WTC11 (cell line): ENCODE measurements at regions not wholly inside any gene's neighbourhood (a gene's known extent, or its start where the extent isn't known, plus 50 kb on each side); places are given as distances from the start of the nearest gene placed in this dataset.

ENCODE experiments used
- ATAC-seq: fragments of 200-7000 bp; cut with Tn5 transposase; 2 replicates; pipeline ENCODE4 v1.10.0; 2021; ENCODE audit warnings: mild to moderate bottlenecking, moderate library complexity
- CTCF ChIA-PET: fragments of 300-600 bp; sonication (Branson Sonifier 250); formaldehyde crosslinking; loops from one replicate; lab custom pipeline; 2021; ENCODE audit warnings: antibody characterized with exemption; lab: Charles Lee
- POLR2A ChIA-PET: fragments of 350-600 bp; sonication (Branson Sonifier 250); formaldehyde crosslinking; loops from one replicate; lab custom pipeline; 2021; ENCODE audit warnings: antibody characterized with exemption; lab: Charles Lee
- DNase-seq: peaks from one replicate; pipeline ENCODE4 v3.0.0; 2021; ENCODE audit warnings: low spot score
- H3K27ac Mint-ChIP-seq: 2 replicates; pipeline ENCODE4 v1.8.0; 2021; ENCODE audit warnings: mixed read lengths
- H3K27me3 Mint-ChIP-seq: 2 replicates; pipeline ENCODE4 v1.8.0; 2021; ENCODE audit warnings: low read depth, mild to moderate bottlenecking, moderate library complexity, mixed read lengths
- H3K36me3 Mint-ChIP-seq: 2 replicates; pipeline ENCODE4 v1.8.0; 2021; ENCODE audit warnings: mixed read lengths
- H3K4me1 Mint-ChIP-seq: 2 replicates; pipeline ENCODE4 v1.8.0; 2022; ENCODE audit warnings: mixed read lengths
- H3K4me3 Mint-ChIP-seq: 2 replicates; pipeline ENCODE4 v1.8.0; 2021; ENCODE audit warnings: mild to moderate bottlenecking, moderate library complexity, mixed read lengths
- H3K9me3 Mint-ChIP-seq: 2 replicates; pipeline ENCODE4 v1.8.0; 2021; ENCODE audit warnings: mixed read lengths
- ATF6 ChIP-seq: sonication (generic); formaldehyde crosslinking; IDR thresholded peaks from 2 replicates; pipeline ENCODE4 v1.8.1; 2023; ENCODE audit warnings: mild to moderate bottlenecking, missing genetic modification reagents
- E2F1 ChIP-seq: sonication (generic); formaldehyde crosslinking; IDR thresholded peaks from 2 replicates; pipeline ENCODE4 v1.8.0; 2022; ENCODE audit warnings: mild to moderate bottlenecking, missing genetic modification reagents
- E2F4 ChIP-seq: sonication (generic); formaldehyde crosslinking; IDR thresholded peaks from 2 replicates; pipeline ENCODE4 v1.8.1; 2022; ENCODE audit warnings: low read depth, mild to moderate bottlenecking, moderate library complexity, missing genetic modification reagents, borderline replicate concordance
- KAT7 ChIP-seq: sonication (generic); formaldehyde crosslinking; IDR thresholded peaks from 2 replicates; pipeline ENCODE4 v1.8.1; 2023; ENCODE audit warnings: missing genetic modification reagents, mild to moderate bottlenecking, borderline replicate concordance
- MAX ChIP-seq: sonication (generic); formaldehyde crosslinking; IDR thresholded peaks from 2 replicates; pipeline ENCODE4 v1.8.0; 2022; ENCODE audit warnings: mild to moderate bottlenecking, missing genetic modification reagents
- NFE2L1 ChIP-seq: sonication (generic); formaldehyde crosslinking; IDR thresholded peaks from 2 replicates; pipeline ENCODE4 v1.8.1; 2023; ENCODE audit warnings: missing genetic modification reagents
- NFYB ChIP-seq: sonication (generic); formaldehyde crosslinking; conservative IDR thresholded peaks from 2 replicates; pipeline ENCODE4 v1.8.0; 2022; ENCODE audit warnings: low read depth, missing genetic modification reagents
- OVOL2 ChIP-seq: fragments of 250-450 bp; sonication (Bioruptor Pico); IDR thresholded peaks from 2 replicates; pipeline ENCODE4 v1.9.0; 2021; ENCODE audit warnings: mild to moderate bottlenecking, borderline replicate concordance
- PRDM15 ChIP-seq: sonication (generic); formaldehyde crosslinking; IDR thresholded peaks from 2 replicates; pipeline ENCODE4 v1.8.0; 2022; ENCODE audit warnings: missing genetic modification reagents
- PRRX2 ChIP-seq: fragments of 250-450 bp; sonication (Bioruptor Pico); IDR thresholded peaks from 2 replicates; pipeline ENCODE4 v1.8.0; 2021; ENCODE audit warnings: mild to moderate bottlenecking
- RELA ChIP-seq: sonication (generic); formaldehyde crosslinking; IDR thresholded peaks from 2 replicates; pipeline ENCODE4 v1.8.1; 2022; ENCODE audit warnings: missing genetic modification reagents, mild to moderate bottlenecking, borderline replicate concordance
- TEAD4 ChIP-seq: sonication (generic); formaldehyde crosslinking; IDR thresholded peaks from 2 replicates; pipeline ENCODE4 v1.8.0; 2022; ENCODE audit warnings: mild to moderate bottlenecking, missing genetic modification reagents
- ZNF138 ChIP-seq: sonication (generic); formaldehyde crosslinking; conservative IDR thresholded peaks from 2 replicates; pipeline ENCODE4 v1.8.1; 2022; ENCODE audit warnings: mild to moderate bottlenecking, moderate library complexity, missing genetic modification reagents
- ZNF219 ChIP-seq: sonication (generic); formaldehyde crosslinking; IDR thresholded peaks from 2 replicates; pipeline ENCODE4 v1.8.0; 2023; ENCODE audit warnings: missing genetic modification reagents, mild to moderate bottlenecking, borderline replicate concordance
- ZSCAN18 ChIP-seq: fragments of 250-450 bp; sonication (Bioruptor Pico); IDR thresholded peaks from 2 replicates; pipeline ENCODE4 v2.1.2; 2022; ENCODE audit warnings: mild to moderate bottlenecking, moderate library complexity

- no peak for TF ChIP-seq ATF6
- TF ChIP-seq PRRX2 (CRISPR knock-in tag) = no peak
- no peak for TF ChIP-seq PRDM15
- TF ChIP-seq ZSCAN18 (CRISPR knock-in tag) = no peak
These were observed 617.5 kb upstream of the SGCG start (continued) for GRCh38 chr13:22563272-22563671.

GRCh38 chr13:22569811-22570210 lies 611.0 kb upstream of the SGCG start:
- CTCF ChIA-PET = no interaction called here

GRCh38 chr13:22589880-22590279 lies 590.9 kb upstream of the SGCG start:
- ChIA-PET POLR2A (no interaction called here), CTCF (no interaction called here)
- H3K27ac Mint-ChIP-seq = no peak overlapping the region
- no peak for DNase-seq
- H3K9me3 Mint-ChIP-seq = peaks cover 15% of the 10 kb centered on the region
- H3K4me1 Mint-ChIP-seq = no peaks in the 10 kb centered on the region
- H3K36me3 Mint-ChIP-seq = no peaks in the 10 kb centered on the region
- no peak overlapping the region for H3K4me3 Mint-ChIP-seq
- H3K27me3 Mint-ChIP-seq = no peaks in the 10 kb centered on the region; the same call in 1 of the 2 replicates
- no peak for TF ChIP-seq E2F1 (CRISPR knock-in tag)
- TF ChIP-seq MAX (CRISPR knock-in tag) = no peak
- no peak for ATAC-seq

More at GRCh38 chr13:22569811-22570210, 611.0 kb upstream of the SGCG start:
- no peak for TF ChIP-seq E2F4 (CRISPR knock-in tag)
- TF ChIP-seq KAT7 = no peak
- no peak for TF ChIP-seq ZNF219 (CRISPR knock-in tag)
- TF ChIP-seq RELA (CRISPR knock-in tag) = no peak
- no peak for TF ChIP-seq ZNF138 (CRISPR knock-in tag)
- no peak for TF ChIP-seq OVOL2 (CRISPR knock-in tag)
- TF ChIP-seq NFE2L1 = no peak
- no peak for TF ChIP-seq TEAD4 (CRISPR knock-in tag)
- no peak for TF ChIP-seq NFYB (CRISPR knock-in tag)
- Mint-ChIP-seq H3K4me1 (peaks cover 3% of the 10 kb centered on the region; the same call in 1 of the 2 replicates), H3K36me3 (0 out of 2 replicates have a peak, but pooled peaks cover 3% of the 10 kb centered on the region), H3K27me3 (no peaks in the 10 kb centered on the region), H3K27ac (no peak overlapping the region), H3K9me3 (peaks cover 5% of the 10 kb centered on the region), H3K4me3 (no peak overlapping the region)
- ATAC-seq (no peak), DNase-seq (no peak)
- POLR2A ChIA-PET = no interaction called here
